Activated naive CD8-positive, alpha-beta T cell treated with anti-CD3 and anti-CD28 coated beads, Interleukin-2, amount 50 U/mL, for 24 hours (primary cell): ENCODE measurements at regions not wholly inside any gene's neighbourhood (a gene's known extent, or its start where the extent isn't known, plus 50 kb on each side); places are given as distances from the start of the nearest gene placed in this dataset.

Experiments
- ATAC-seq: fragments of 150-1000 bp; cut with Tn5 transposase; one replicate; pipeline ENCODE4 v1.10.0; 2021
- DNase-seq: peaks from one replicate; pipeline ENCODE4 v3.0.0; 2021
- H3K27ac Mint-ChIP-seq: one replicate; pipeline ENCODE4 v1.8.0; 2021; ENCODE audit warnings: mild to moderate bottlenecking, mixed read lengths
- H3K27me3 Mint-ChIP-seq: one replicate; pipeline ENCODE4 v1.8.0; 2021; ENCODE audit warnings: mixed read lengths
- H3K36me3 Mint-ChIP-seq: one replicate; pipeline ENCODE4 v1.8.0; 2021; ENCODE audit warnings: low read depth, mixed read lengths
- H3K4me1 Mint-ChIP-seq: one replicate; pipeline ENCODE4 v1.8.0; 2021; ENCODE audit warnings: mixed read lengths
- H3K4me3 Mint-ChIP-seq: one replicate; pipeline ENCODE4 v1.8.0; 2021; ENCODE audit warnings: mild to moderate bottlenecking, moderate library complexity, mixed read lengths
- H3K9me3 Mint-ChIP-seq: one replicate; pipeline ENCODE4 v1.8.0; 2021; ENCODE audit warnings: mixed read lengths

DNA sequence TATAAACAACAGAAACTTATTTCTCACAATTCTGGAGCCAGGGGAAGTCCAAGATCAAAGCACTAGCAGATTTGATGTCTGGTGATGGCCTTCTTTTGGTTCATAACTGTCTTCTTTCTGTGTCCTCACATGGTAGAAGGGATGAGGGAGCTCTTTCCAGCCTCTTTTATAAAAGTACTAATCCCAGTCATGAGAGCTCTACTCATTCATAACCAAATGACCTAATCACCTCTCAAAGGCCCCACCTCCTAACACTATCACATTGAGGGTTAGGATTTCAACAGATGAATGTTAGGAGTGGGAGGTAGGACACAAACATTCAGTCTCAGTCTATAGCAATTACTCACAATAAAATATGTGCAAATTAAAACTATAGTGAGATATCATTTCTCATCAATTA, 50.1 kb upstream of the UBE2E2 start:
- DNase-seq (no peak), ATAC-seq (no peak)
- no peaks in the 10 kb centered on the region for H3K36me3 Mint-ChIP-seq
- H3K27me3 Mint-ChIP-seq = peaks cover 6% of the 10 kb centered on the region
- no peak overlapping the region for H3K4me3 Mint-ChIP-seq
- H3K9me3 Mint-ChIP-seq = no peaks in the 10 kb centered on the region
- no peaks in the 10 kb centered on the region for H3K4me1 Mint-ChIP-seq
- no peak overlapping the region for H3K27ac Mint-ChIP-seq
